GM23248 (cell line): ENCODE measurements at regions not wholly inside any gene's neighbourhood (a gene's known extent, or its start where the extent isn't known, plus 50 kb on each side); places are given as distances from the start of the nearest gene placed in this dataset.

Source experiments
- EZH2 ChIP-seq: fragments of 200-600 bp; sonication (generic); IDR thresholded peaks from 2 replicates; pipeline ENCODE4 v1.6.1; 2018; ENCODE audit warnings: antibody characterized with exemption, mild to moderate bottlenecking; ENCODE audit not compliant: insufficient read depth, poor library complexity, severe bottlenecking
- EZH2phosphoT487 ChIP-seq: fragments of 200-600 bp; sonication (generic); IDR thresholded peaks from 2 replicates; pipeline ENCODE4 v1.6.1; 2018; ENCODE audit warnings: antibody characterized with exemption, moderate library complexity, mild to moderate bottlenecking, low read depth; ENCODE audit not compliant: insufficient read depth

- TF ChIP-seq EZH2 (no peak), EZH2phosphoT487 (no peak)
These were observed 293.2 kb downstream of the ANXA1 start for GRCh38 chr9:73444821-73445220.
